Head of caudate nucleus (tissue), 42 donors: ENCODE measurements at regions not wholly inside any gene's neighbourhood (a gene's known extent, or its start where the extent isn't known, plus 50 kb on each side); places are given as distances from the start of the nearest gene placed in this dataset.
"Not testable (repeated sequence)": the region's sequence is repeated elsewhere in the genome, so short reads cannot be mapped to it uniquely, and the experiment has no call there.

Experiments used
- DNase-seq, 42 donors: peaks; one replicate each; pipeline versions ENCODE4 v3.0.0 to v3.0.0-alpha.2; 2020 to 2021; ENCODE audit warnings: mixed read lengths in 7 of 42
- intact Hi-C: fragments of 100-400 bp; cut with DNase I; formaldehyde crosslinking; loops from one replicate; pipeline ENCODE4 v1.15.0; 2022

- no peak for DNase-seq
- intact Hi-C loops: no loop called here
These were observed 957.9 kb upstream of the PRKX start for GRCh38 chrX:4671344-4671743.

- DNase-seq: no peak
- intact Hi-C loops: no loop called here
These were observed 957.2 kb upstream of the PRKX start for GRCh38 chrX:4670606-4671005.

GRCh38 chrX:4668802-4669536 lies 955.5 kb upstream of the PRKX start:
- no peak for DNase-seq

GRCh38 chrX:4663085-4663484 lies 949.6 kb upstream of the PRKX start:
- intact Hi-C loops: no loop called here
- no peak for DNase-seq

More at GRCh38 chrX:4668802-4669536, 955.5 kb upstream of the PRKX start:
- intact Hi-C loops: no loop called here

- no peak for DNase-seq
- intact Hi-C loops: no loop called here
These were observed 948.3 kb upstream of the PRKX start for GRCh38 chrX:4661771-4662170.

GRCh38 chrX:4656419-4656818 lies 943.0 kb upstream of the PRKX start:
- intact Hi-C loops: no loop called here
- DNase-seq: no peak

- no peak for DNase-seq
- intact Hi-C loops: no loop called here
These were observed 942.3 kb upstream of the PRKX start for GRCh38 chrX:4655743-4656142.

- DNase-seq: no peak
These were observed 928.7 kb upstream of the PRKX start for GRCh38 chrX:4642114-4642513.

GRCh38 chrX:4638036-4638435 lies 924.6 kb upstream of the PRKX start:
- intact Hi-C loops: no loop called here
- no peak for DNase-seq

More at GRCh38 chrX:4642114-4642513, 928.7 kb upstream of the PRKX start:
- intact Hi-C loops: no loop called here

GRCh38 chrX:4627414-4627813 lies 914.0 kb upstream of the PRKX start:
- intact Hi-C loops: no loop called here
- DNase-seq: no peak

- intact Hi-C loops: no loop called here
- DNase-seq: no peak
These were observed 909.2 kb upstream of the PRKX start for GRCh38 chrX:4622486-4623167.

- DNase-seq, intact Hi-C loops: not testable (repeated sequence)
These were observed 900.2 kb upstream of the PRKX start for GRCh38 chrX:4613651-4614050.

GRCh38 chrX:4588893-4589292 lies 875.4 kb upstream of the PRKX start:
- DNase-seq: no peak
- intact Hi-C loops: no loop called here

- intact Hi-C loops: no loop called here
- no peak for DNase-seq
These were observed 875.0 kb upstream of the PRKX start for GRCh38 chrX:4588466-4588865.

GRCh38 chrX:4588056-4588455 lies 874.6 kb upstream of the PRKX start:
- intact Hi-C loops: no loop called here
- DNase-seq: no peak

- DNase-seq: no peak
- intact Hi-C loops: no loop called here
These were observed 866.5 kb upstream of the PRKX start for GRCh38 chrX:4579999-4580398.

GRCh38 chrX:4579480-4579879 lies 866.0 kb upstream of the PRKX start:
- intact Hi-C loops: no loop called here
- DNase-seq: no peak

- intact Hi-C loops: no loop called here
- no peak for DNase-seq
These were observed 859.2 kb upstream of the PRKX start for GRCh38 chrX:4572691-4573090.

GRCh38 chrX:4570151-4570550 lies 856.7 kb upstream of the PRKX start:
- intact Hi-C loops: no loop called here
- DNase-seq: no peak

GRCh38 chrX:4560192-4560591 lies 846.7 kb upstream of the PRKX start:
- DNase-seq: no peak
- intact Hi-C loops: no loop called here

- intact Hi-C loops: no loop called here
- DNase-seq: no peak
These were observed 836.6 kb upstream of the PRKX start for GRCh38 chrX:4550018-4550417.
